HepG2 (cell line): ENCODE measurements at regions not wholly inside any gene's neighbourhood (a gene's known extent, or its start where the extent isn't known, plus 50 kb on each side); places are given as distances from the start of the nearest gene placed in this dataset.

ENCODE experiments used
- FOXK2 ChIP-seq: fragments of 450-650 bp; IDR thresholded peaks from 2 replicates; pipeline ENCODE4 v1.6.1; 2016
- TAF1 ChIP-seq: sonication (generic); formaldehyde crosslinking; IDR thresholded peaks from 2 replicates; pipeline ENCODE4 v1.4.0; 2020; ENCODE audit warnings: missing genetic modification reagents
- ZNF782 ChIP-seq: sonication (generic); formaldehyde crosslinking; IDR thresholded peaks from 2 replicates; pipeline ENCODE4 v1.4.0; 2020; ENCODE audit warnings: missing genetic modification reagents, mild to moderate bottlenecking, borderline replicate concordance
- TF ChIP-seq, protein P1 (sequence below): sonication (generic); formaldehyde crosslinking; IDR thresholded peaks from 2 replicates; pipeline ENCODE4 v1.4.0; 2020; ENCODE audit warnings: mild to moderate bottlenecking, missing genetic modification reagents
- TF ChIP-seq, protein P2 (sequence below), 2 experiments: sonication (generic) in 1 of 2; formaldehyde crosslinking in 1 of 2; IDR thresholded peaks; 2 replicates each; pipeline versions ENCODE4 v1.5.1 to v1.6.1; 2011 to 2020; ENCODE audit warnings: borderline replicate concordance in 1 of 2, low read depth in 1 of 2, low read length in 1 of 2, mild to moderate bottlenecking in 1 of 2, missing genetic modification reagents in 1 of 2, moderate library complexity in 1 of 2
- TF ChIP-seq, protein P3 (sequence below): IDR thresholded peaks from 2 replicates; pipeline ENCODE4 v1.6.1; 2012; ENCODE audit warnings: low read depth, low read length, improper control_type of control experiment

DNA sequence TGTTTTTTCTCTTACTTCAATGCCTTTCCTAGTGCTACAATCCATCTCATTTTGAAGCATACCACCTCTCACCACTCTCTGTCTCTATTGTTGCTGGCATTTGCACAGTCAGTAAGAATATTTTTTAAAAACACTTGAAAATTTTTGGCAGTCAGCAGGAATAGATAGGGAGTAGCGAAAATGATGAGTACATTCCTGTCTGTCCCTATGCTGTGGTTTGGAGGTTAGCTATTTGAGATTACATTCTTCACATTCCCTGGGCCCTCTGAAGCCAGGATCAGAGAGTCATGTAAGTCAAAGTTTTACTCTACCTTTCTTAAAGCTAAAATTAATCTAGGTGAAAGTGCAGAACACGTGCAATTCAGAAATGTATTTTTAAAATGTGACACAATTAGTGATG lies 53.0 kb upstream of the MAGI2 start (continued):
- TF ChIP-seq, protein P1, sequence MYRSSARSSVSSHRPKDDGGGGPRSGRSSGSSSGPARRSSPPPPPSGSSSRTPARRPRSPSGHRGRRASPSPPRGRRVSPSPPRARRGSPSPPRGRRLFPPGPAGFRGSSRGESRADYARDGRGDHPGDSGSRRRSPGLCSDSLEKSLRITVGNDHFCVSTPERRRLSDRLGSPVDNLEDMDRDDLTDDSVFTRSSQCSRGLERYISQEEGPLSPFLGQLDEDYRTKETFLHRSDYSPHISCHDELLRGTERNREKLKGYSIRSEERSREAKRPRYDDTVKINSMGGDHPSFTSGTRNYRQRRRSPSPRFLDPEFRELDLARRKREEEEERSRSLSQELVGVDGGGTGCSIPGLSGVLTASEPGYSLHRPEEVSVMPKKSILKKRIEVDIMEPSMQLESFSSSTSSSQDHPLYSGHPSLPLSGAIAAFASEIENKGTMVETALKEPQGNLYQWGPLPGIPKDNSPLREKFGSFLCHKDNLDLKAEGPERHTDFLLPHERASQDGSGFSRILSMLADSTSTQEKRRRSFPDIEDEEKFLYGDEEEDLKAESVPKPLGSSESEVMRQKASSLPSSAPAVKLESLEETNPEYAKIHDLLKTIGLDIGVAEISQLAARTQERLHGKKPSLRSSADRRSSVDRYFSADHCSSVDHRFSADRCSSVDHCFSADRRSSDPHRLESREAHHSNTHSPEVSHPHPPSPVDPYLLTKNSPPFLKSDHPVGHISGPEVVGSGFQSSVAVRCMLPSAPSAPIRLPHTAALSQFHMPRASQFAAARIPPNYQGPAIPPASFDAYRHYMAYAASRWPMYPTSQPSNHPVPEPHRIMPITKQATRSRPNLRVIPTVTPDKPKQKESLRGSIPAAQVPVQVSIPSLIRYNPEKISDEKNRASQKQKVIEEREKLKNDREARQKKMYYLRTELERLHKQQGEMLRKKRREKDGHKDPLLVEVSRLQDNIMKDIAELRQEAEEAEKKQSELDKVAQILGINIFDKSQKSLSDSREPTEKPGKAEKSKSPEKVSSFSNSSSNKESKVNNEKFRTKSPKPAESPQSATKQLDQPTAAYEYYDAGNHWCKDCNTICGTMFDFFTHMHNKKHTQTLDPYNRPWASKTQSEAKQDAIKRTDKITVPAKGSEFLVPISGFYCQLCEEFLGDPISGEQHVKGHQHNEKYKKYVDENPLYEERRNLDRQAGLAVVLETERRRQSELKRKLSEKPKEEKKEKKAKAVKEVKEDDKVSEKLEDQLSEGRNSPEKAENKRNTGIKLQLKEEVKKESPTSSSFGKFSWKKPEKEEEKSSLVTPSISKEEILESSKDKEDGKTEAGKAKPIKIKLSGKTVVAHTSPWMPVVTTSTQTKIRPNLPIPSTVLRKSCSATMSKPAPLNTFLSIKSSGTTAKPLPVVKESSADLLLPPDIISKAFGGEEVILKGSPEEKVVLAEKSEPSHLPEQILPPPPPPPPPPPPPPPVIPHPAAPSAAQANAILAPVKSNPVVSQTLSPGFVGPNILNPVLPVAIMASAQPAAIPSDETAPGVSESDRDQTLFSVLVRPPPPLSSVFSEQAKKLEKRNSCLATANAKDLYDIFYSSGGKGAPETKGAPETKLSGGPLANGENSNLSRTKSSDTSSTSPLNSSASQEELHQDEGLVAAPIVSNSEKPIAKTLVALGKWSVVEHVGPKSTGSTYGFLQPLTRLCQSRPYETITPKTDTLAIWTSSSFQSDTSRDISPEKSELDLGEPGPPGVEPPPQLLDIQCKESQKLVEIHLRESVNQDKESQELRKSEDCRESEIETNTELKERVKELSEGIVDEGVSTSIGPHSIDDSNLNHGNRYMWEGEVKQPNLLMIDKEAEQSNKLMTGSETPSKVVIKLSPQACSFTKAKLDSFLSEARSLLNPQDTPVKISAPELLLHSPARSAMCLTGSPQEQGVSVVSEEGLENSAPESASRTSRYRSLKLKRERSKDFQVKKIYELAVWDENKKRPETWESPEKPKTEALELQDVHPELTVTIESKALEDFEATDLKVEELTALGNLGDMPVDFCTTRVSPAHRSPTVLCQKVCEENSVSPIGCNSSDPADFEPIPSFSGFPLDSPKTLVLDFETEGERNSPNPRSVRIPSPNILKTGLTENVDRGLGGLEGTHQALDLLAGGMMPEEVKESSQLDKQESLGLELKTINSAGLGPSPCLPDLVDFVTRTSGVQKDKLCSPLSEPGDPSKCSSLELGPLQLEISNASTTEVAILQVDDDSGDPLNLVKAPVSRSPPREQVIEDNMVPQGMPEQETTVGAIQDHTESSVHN (CRISPR knock-in tag) = no peak
- TF ChIP-seq TAF1 (CRISPR knock-in tag) (no peak), FOXK2 (no peak), ZNF782 (CRISPR knock-in tag) (no peak)
- TF ChIP-seq, protein P2, sequence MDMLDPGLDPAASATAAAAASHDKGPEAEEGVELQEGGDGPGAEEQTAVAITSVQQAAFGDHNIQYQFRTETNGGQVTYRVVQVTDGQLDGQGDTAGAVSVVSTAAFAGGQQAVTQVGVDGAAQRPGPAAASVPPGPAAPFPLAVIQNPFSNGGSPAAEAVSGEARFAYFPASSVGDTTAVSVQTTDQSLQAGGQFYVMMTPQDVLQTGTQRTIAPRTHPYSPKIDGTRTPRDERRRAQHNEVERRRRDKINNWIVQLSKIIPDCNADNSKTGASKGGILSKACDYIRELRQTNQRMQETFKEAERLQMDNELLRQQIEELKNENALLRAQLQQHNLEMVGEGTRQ (IDR thresholded peaks at IDR 0.05; ENCODE audit: low read depth, low read length) = no peak
- TF ChIP-seq, protein P2 (CRISPR knock-in tag; IDR thresholded peaks at IDR 0.05; ENCODE audit: borderline replicate concordance) = no peak
- TF ChIP-seq, protein P3, sequence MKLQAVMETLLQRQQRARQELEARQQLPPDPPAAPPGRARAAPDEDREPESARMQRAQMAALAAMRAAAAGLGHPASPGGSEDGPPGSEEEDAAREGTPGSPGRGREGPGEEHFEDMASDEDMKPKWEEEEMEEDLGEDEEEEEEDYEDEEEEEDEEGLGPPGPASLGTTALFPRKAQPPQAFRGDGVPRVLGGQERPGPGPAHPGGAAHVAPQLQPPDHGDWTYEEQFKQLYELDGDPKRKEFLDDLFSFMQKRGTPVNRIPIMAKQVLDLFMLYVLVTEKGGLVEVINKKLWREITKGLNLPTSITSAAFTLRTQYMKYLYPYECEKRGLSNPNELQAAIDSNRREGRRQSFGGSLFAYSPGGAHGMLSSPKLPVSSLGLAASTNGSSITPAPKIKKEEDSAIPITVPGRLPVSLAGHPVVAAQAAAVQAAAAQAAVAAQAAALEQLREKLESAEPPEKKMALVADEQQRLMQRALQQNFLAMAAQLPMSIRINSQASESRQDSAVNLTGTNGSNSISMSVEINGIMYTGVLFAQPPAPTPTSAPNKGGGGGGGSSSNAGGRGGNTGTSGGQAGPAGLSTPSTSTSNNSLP = peak; percentile 48; the same call in 1 of the 2 replicates
